OCI-LY7 (cell line): ENCODE measurements at regions not wholly inside any gene's neighbourhood (a gene's known extent, or its start where the extent isn't known, plus 50 kb on each side); places are given as distances from the start of the nearest gene placed in this dataset.

ENCODE experiments used
- EZH2phosphoT487 ChIP-seq: fragments of 200-600 bp; sonication (generic); IDR thresholded peaks from 2 replicates; pipeline ENCODE4 v1.6.1; 2018; ENCODE audit warnings: low read depth, borderline replicate concordance, mild to moderate bottlenecking, mixed run types, antibody characterized with exemption, low read length, moderate library complexity, mixed read lengths
- TF ChIP-seq, protein P1 (sequence below): fragments of 200-600 bp; sonication (generic); conservative IDR thresholded peaks from 2 replicates; pipeline ENCODE4 v1.5.1; 2014; ENCODE audit warnings: mild to moderate bottlenecking, antibody characterized with exemption, low read length, moderate library complexity, mixed read lengths

DNA sequence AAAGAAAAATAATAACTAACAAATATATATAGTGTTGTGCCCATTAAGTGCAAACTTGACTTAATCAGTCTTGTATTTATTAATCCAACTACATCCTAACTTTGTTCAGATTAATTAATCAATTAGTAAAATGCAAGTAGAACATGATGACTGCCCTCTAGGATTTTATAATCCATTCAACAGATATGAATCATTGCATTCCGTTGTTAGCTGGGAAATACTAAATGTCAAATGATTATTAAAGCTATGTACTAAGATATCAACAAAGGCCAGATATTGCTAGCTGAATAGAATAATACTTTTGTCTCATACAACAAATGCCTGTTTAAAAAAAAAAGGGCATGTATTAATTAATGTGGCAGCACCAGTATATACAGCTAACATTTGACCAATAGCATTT is 1366.3 kb downstream of the STIM2 start:
- TF ChIP-seq, protein P1, sequence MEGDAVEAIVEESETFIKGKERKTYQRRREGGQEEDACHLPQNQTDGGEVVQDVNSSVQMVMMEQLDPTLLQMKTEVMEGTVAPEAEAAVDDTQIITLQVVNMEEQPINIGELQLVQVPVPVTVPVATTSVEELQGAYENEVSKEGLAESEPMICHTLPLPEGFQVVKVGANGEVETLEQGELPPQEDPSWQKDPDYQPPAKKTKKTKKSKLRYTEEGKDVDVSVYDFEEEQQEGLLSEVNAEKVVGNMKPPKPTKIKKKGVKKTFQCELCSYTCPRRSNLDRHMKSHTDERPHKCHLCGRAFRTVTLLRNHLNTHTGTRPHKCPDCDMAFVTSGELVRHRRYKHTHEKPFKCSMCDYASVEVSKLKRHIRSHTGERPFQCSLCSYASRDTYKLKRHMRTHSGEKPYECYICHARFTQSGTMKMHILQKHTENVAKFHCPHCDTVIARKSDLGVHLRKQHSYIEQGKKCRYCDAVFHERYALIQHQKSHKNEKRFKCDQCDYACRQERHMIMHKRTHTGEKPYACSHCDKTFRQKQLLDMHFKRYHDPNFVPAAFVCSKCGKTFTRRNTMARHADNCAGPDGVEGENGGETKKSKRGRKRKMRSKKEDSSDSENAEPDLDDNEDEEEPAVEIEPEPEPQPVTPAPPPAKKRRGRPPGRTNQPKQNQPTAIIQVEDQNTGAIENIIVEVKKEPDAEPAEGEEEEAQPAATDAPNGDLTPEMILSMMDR, result no peak
- TF ChIP-seq EZH2phosphoT487, result no peak
